HepG2 (cell line): ENCODE measurements at regions not wholly inside any gene's neighbourhood (a gene's known extent, or its start where the extent isn't known, plus 50 kb on each side); places are given as distances from the start of the nearest gene placed in this dataset.

Experiments used
- FOXC1 ChIP-seq: sonication (generic); formaldehyde crosslinking; IDR thresholded peaks from 2 replicates; pipeline ENCODE4 v1.8.0; 2022; ENCODE audit warnings: mild to moderate bottlenecking, missing genetic modification reagents, borderline replicate concordance
- GTF2F1 ChIP-seq: fragments of 150-350 bp; IDR thresholded peaks from 2 replicates; pipeline ENCODE4 v1.6.1; 2014; ENCODE audit warnings: low read length
- HDAC1 ChIP-seq: sonication (generic); formaldehyde crosslinking; IDR thresholded peaks from 2 replicates; pipeline ENCODE4 v1.5.1; 2020; ENCODE audit warnings: mild to moderate bottlenecking, missing genetic modification reagents
- HOXA5 ChIP-seq: sonication (generic); formaldehyde crosslinking; IDR thresholded peaks from 2 replicates; pipeline ENCODE4 v1.4.0; 2020; ENCODE audit warnings: missing genetic modification reagents
- KDM1A ChIP-seq: IDR thresholded peaks from 2 replicates; pipeline ENCODE4 v1.6.1; 2016; ENCODE audit warnings: missing compliant biosample characterization
- POLR2A ChIP-seq, 2 experiments: IDR thresholded peaks; 2 replicates each; pipeline ENCODE4 v1.6.1; 2011; ENCODE audit warnings: low read depth in 2 of 2, low read length in 2 of 2, mild to moderate bottlenecking in 1 of 2, moderate library complexity in 1 of 2; ENCODE audit not compliant: insufficient read depth in 1 of 2
- RFX5 ChIP-seq: IDR thresholded peaks from 2 replicates; pipeline ENCODE4 v1.6.1; 2011; ENCODE audit warnings: low read depth, low read length, improper control_type of control experiment
- SP1 ChIP-seq, 2 experiments: fragments of 450-650 bp in 1 of 2; sonication (generic) in 1 of 2; formaldehyde crosslinking in 1 of 2; IDR thresholded peaks; 2 replicates each; pipeline versions ENCODE4 v1.4.0 to v1.6.1; 2016 to 2020; ENCODE audit warnings: missing genetic modification reagents in 1 of 2
- TF ChIP-seq, protein P1 (sequence below): sonication (generic); formaldehyde crosslinking; IDR thresholded peaks from 2 replicates; pipeline ENCODE4 v1.5.0; 2020; ENCODE audit warnings: mild to moderate bottlenecking, missing genetic modification reagents, moderate library complexity
- TF ChIP-seq, protein P2 (sequence below): sonication (generic); formaldehyde crosslinking; conservative IDR thresholded peaks from 2 replicates; pipeline ENCODE4 v1.5.0; 2020; ENCODE audit warnings: missing genetic modification reagents

DNA sequence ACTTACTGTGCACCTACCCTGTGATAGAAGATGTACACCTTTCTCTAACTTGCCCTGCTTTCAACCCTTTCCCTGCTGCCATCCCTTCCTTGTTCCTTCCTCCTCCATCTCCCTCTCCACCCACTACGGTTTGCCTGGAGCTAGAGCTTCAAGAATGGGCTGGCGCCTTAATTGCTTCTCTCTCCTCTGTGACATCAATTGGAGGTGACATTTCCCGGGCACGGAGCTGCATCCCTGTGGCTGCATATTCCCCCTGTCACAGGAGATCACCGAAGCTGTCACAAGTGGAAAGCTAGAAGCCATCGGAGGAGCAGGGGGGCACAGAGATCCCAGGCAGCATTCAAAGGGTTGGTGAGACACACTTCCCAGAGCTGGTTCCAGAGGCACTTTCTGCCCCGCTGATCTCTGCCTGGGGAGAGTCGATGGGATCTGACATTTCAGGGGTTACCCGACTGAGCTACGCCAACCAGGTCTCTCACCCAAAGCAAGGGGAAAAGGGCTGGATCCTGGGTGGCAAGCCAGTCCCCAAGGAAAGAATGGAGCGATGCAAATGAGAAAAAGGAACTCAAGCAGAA, 604.9 kb downstream of the MED13L start:
- TF ChIP-seq POLR2A (IDR thresholded peaks at IDR 0.05; ENCODE audit: insufficient read depth in 1 of 2, low read depth in 2 of 2, low read length in 2 of 2) (no peak), HOXA5 (no peak), SP1 (IDR thresholded peaks at IDR 0.05) (no peak), SP1 (CRISPR knock-in tag; IDR thresholded peaks at IDR 0.05) (no peak), KDM1A (CRISPR knock-in tag) (no peak), GTF2F1 (no peak), RFX5 (no peak), FOXC1 (CRISPR knock-in tag) (no peak), HDAC1 (CRISPR knock-in tag) (no peak)
- TF ChIP-seq, protein P1, sequence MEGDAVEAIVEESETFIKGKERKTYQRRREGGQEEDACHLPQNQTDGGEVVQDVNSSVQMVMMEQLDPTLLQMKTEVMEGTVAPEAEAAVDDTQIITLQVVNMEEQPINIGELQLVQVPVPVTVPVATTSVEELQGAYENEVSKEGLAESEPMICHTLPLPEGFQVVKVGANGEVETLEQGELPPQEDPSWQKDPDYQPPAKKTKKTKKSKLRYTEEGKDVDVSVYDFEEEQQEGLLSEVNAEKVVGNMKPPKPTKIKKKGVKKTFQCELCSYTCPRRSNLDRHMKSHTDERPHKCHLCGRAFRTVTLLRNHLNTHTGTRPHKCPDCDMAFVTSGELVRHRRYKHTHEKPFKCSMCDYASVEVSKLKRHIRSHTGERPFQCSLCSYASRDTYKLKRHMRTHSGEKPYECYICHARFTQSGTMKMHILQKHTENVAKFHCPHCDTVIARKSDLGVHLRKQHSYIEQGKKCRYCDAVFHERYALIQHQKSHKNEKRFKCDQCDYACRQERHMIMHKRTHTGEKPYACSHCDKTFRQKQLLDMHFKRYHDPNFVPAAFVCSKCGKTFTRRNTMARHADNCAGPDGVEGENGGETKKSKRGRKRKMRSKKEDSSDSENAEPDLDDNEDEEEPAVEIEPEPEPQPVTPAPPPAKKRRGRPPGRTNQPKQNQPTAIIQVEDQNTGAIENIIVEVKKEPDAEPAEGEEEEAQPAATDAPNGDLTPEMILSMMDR (CRISPR knock-in tag) = no peak
- TF ChIP-seq, protein P2, sequence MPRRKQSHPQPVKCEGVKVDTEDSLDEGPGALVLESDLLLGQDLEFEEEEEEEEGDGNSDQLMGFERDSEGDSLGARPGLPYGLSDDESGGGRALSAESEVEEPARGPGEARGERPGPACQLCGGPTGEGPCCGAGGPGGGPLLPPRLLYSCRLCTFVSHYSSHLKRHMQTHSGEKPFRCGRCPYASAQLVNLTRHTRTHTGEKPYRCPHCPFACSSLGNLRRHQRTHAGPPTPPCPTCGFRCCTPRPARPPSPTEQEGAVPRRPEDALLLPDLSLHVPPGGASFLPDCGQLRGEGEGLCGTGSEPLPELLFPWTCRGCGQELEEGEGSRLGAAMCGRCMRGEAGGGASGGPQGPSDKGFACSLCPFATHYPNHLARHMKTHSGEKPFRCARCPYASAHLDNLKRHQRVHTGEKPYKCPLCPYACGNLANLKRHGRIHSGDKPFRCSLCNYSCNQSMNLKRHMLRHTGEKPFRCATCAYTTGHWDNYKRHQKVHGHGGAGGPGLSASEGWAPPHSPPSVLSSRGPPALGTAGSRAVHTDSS = no peak
